Mesendoderm (in vitro differentiated cells): ENCODE measurements at regions not wholly inside any gene's neighbourhood (a gene's known extent, or its start where the extent isn't known, plus 50 kb on each side); places are given as distances from the start of the nearest gene placed in this dataset.

ENCODE experiments used
- DNase-seq: peaks from one replicate; pipeline ENCODE4 v3.0.0; 2013
- H2AK5ac ChIP-seq: 2 replicates; pipeline ENCODE4 v1.6.1; 2013; ENCODE audit warnings: low read length, inconsistent platforms
- H2BK120ac ChIP-seq: 2 replicates; pipeline ENCODE4 v1.6.1; 2013; ENCODE audit warnings: low read depth, mild to moderate bottlenecking, low read length, moderate library complexity, mixed read lengths
- H2BK15ac ChIP-seq: replicated peaks from 2 replicates; pipeline ENCODE4 v1.6.1; 2013; ENCODE audit warnings: low read depth, mild to moderate bottlenecking, moderate library complexity
- H2BK5ac ChIP-seq: 2 replicates; pipeline ENCODE4 v1.6.1; 2013; ENCODE audit warnings: low read length, inconsistent platforms
- H3K18ac ChIP-seq: 2 replicates; pipeline ENCODE4 v1.6.1; 2013; ENCODE audit warnings: mild to moderate bottlenecking, low read length, mixed read lengths
- H3K23ac ChIP-seq: one replicate; pipeline ENCODE4 v1.6.1; 2013; ENCODE audit warnings: low read length
- H3K27ac ChIP-seq: 2 replicates; pipeline ENCODE4 v1.5.1; 2013; ENCODE audit warnings: low read depth, mild to moderate bottlenecking, inconsistent platforms, low read length, moderate library complexity
- H3K27me3 ChIP-seq: 2 replicates; pipeline ENCODE4 v1.6.1; 2013; ENCODE audit warnings: low read length, control low read depth, mild to moderate bottlenecking, inconsistent platforms; ENCODE audit not compliant: insufficient read depth, poor library complexity
- H3K36me3 ChIP-seq: 2 replicates; pipeline ENCODE4 v1.6.1; 2013; ENCODE audit warnings: low read length, inconsistent platforms; ENCODE audit not compliant: control insufficient read depth, insufficient read depth
- H3K4ac ChIP-seq: one replicate; pipeline ENCODE4 v1.6.1; 2013; ENCODE audit warnings: low read depth, mild to moderate bottlenecking, low read length, moderate library complexity
- H3K4me1 ChIP-seq: 2 replicates; pipeline ENCODE4 v1.6.1; 2013; ENCODE audit warnings: low read depth, low read length, inconsistent platforms; ENCODE audit not compliant: control insufficient read depth
- H3K4me2 ChIP-seq: 2 replicates; pipeline ENCODE4 v1.6.1; 2013; ENCODE audit warnings: low read length
- H3K4me3 ChIP-seq: 2 replicates; pipeline ENCODE4 v1.5.1; 2013; ENCODE audit warnings: mild to moderate bottlenecking, low read length
- H3K56ac ChIP-seq: one replicate; pipeline ENCODE4 v1.6.1; 2013; ENCODE audit warnings: low read length
- H3K79me1 ChIP-seq: 2 replicates; pipeline ENCODE4 v1.6.1; 2013; ENCODE audit warnings: low read length, inconsistent platforms
- H3K79me2 ChIP-seq: 2 replicates; pipeline ENCODE4 v1.6.1; 2013; ENCODE audit warnings: mild to moderate bottlenecking, low read length; ENCODE audit not compliant: control insufficient read depth, insufficient read depth
- H3K9ac ChIP-seq: 2 replicates; pipeline ENCODE4 v1.6.1; 2013; ENCODE audit warnings: low read length, inconsistent platforms
- H4K5ac ChIP-seq: one replicate; pipeline ENCODE4 v1.6.1; 2013; ENCODE audit warnings: low read length
- H4K8ac ChIP-seq: one replicate; pipeline ENCODE4 v1.6.1; 2013; ENCODE audit warnings: low read depth, mild to moderate bottlenecking, control low read depth, low read length, moderate library complexity
- WGBS: extraction: QIAGEN DNeasy Blood & Tissue Kit; methylation state at CpG from one replicate; pipeline ENCODE4 v1.1.7; 2013; ENCODE audit warnings: low lambda C conversion rate, missing lambda C conversion rate; ENCODE audit not compliant: insufficient coverage; ENCODE audit errors: extremely low coverage; 5-methylcytosine and 5-hydroxymethylcytosine counted together

- H3K4ac ChIP-seq, result no peak overlapping the region
- no peak for DNase-seq
- H3K79me1 ChIP-seq, result no peaks in the 10 kb centered on the region
- H2BK5ac ChIP-seq, result no peak overlapping the region
- H3K9ac ChIP-seq, result no peak overlapping the region
- H3K36me3 ChIP-seq, result no peaks in the 10 kb centered on the region
- H3K4me2 ChIP-seq, result no peak overlapping the region
- no peak overlapping the region for H3K56ac ChIP-seq
- H4K8ac ChIP-seq, result no peak overlapping the region
- WGBS, result no CpG with 5 or more reads among the region's 3 CpGs
- no peak overlapping the region for H2AK5ac ChIP-seq
- no peak overlapping the region for H2BK15ac ChIP-seq
- H3K4me1 ChIP-seq, result no peaks in the 10 kb centered on the region
- no peak overlapping the region for H2BK120ac ChIP-seq
- no peak overlapping the region for H3K18ac ChIP-seq
- no peak overlapping the region for H3K4me3 ChIP-seq
- no peaks in the 10 kb centered on the region for H3K27me3 ChIP-seq
- H3K27ac ChIP-seq, result no peak overlapping the region
- no peak overlapping the region for H4K5ac ChIP-seq
- H3K79me2 ChIP-seq, result no peaks in the 10 kb centered on the region
- H3K23ac ChIP-seq, result no peak overlapping the region
Measured at GRCh38 chr14:86404989-86405649, 875.2 kb downstream of the FLRT2 start.

- Histone ChIP-seq H3K56ac (no peak overlapping the region), H3K4me2 (no peak overlapping the region), H3K18ac (no peak overlapping the region), H3K4ac (no peak overlapping the region), H4K5ac (no peak overlapping the region), H2BK5ac (no peak overlapping the region), H2BK120ac (no peak overlapping the region), H3K79me1 (no peaks in the 10 kb centered on the region), H2AK5ac (no peak overlapping the region), H3K79me2 (no peaks in the 10 kb centered on the region), H3K4me3 (no peak overlapping the region), H3K27me3 (no peaks in the 10 kb centered on the region), H3K36me3 (no peaks in the 10 kb centered on the region), H4K8ac (no peak overlapping the region), H3K23ac (no peak overlapping the region), H2BK15ac (no peak overlapping the region), H3K9ac (no peak overlapping the region), H3K27ac (no peak overlapping the region), H3K4me1 (no peaks in the 10 kb centered on the region)
- no CpG with 5 or more reads among the region's 2 CpGs for WGBS
- peak; percentile 8 for DNase-seq
Measured at GRCh38 chr14:86404425-86404824, 874.5 kb downstream of the FLRT2 start.

GRCh38 chr14:86402545-86402944 is 872.6 kb downstream of the FLRT2 start:
- Histone ChIP-seq H2BK120ac (no peak overlapping the region), H3K79me1 (no peaks in the 10 kb centered on the region), H3K79me2 (no peaks in the 10 kb centered on the region), H4K8ac (no peak overlapping the region), H2AK5ac (no peak overlapping the region), H3K27me3 (no peaks in the 10 kb centered on the region), H3K4me1 (no peaks in the 10 kb centered on the region), H3K4me3 (no peak overlapping the region), H3K23ac (no peak overlapping the region), H3K9ac (no peak overlapping the region), H4K5ac (no peak overlapping the region), H2BK5ac (no peak overlapping the region), H3K36me3 (no peaks in the 10 kb centered on the region), H2BK15ac (no peak overlapping the region), H3K27ac (no peak overlapping the region), H3K56ac (no peak overlapping the region), H3K4ac (no peak overlapping the region), H3K4me2 (no peak overlapping the region), H3K18ac (no peak overlapping the region)
- WGBS, result no CpG with 5 or more reads among the region's 1 CpG
- no peak for DNase-seq

GRCh38 chr14:86391085-86391484 is 861.1 kb downstream of the FLRT2 start:
- Histone ChIP-seq H3K56ac (no peak overlapping the region), H2BK5ac (no peak overlapping the region), H3K79me2 (no peaks in the 10 kb centered on the region), H3K23ac (no peak overlapping the region), H4K8ac (no peak overlapping the region), H2BK15ac (no peak overlapping the region), H3K27ac (no peak overlapping the region), H3K4me1 (no peaks in the 10 kb centered on the region), H3K9ac (no peak overlapping the region), H2AK5ac (no peak overlapping the region), H3K18ac (no peak overlapping the region), H3K4me3 (no peak overlapping the region), H3K36me3 (no peaks in the 10 kb centered on the region), H3K27me3 (no peaks in the 10 kb centered on the region), H3K4ac (no peak overlapping the region), H2BK120ac (no peak overlapping the region), H4K5ac (no peak overlapping the region), H3K79me1 (no peaks in the 10 kb centered on the region), H3K4me2 (no peak overlapping the region)
- no CpG with 5 or more reads among the region's 6 CpGs for WGBS
- DNase-seq, result no peak

GRCh38 chr14:86388216-86388615 is 858.3 kb downstream of the FLRT2 start:
- Histone ChIP-seq H3K79me1 (no peaks in the 10 kb centered on the region), H2BK120ac (no peak overlapping the region), H3K27me3 (no peaks in the 10 kb centered on the region), H4K8ac (no peak overlapping the region), H3K36me3 (no peaks in the 10 kb centered on the region), H3K23ac (no peak overlapping the region), H3K4me2 (no peak overlapping the region), H3K4ac (no peak overlapping the region), H3K79me2 (no peaks in the 10 kb centered on the region), H3K27ac (no peak overlapping the region), H3K4me3 (no peak overlapping the region), H3K9ac (no peak overlapping the region), H3K4me1 (no peaks in the 10 kb centered on the region), H2BK5ac (no peak overlapping the region), H2BK15ac (no peak overlapping the region), H3K56ac (no peak overlapping the region), H3K18ac (no peak overlapping the region), H2AK5ac (no peak overlapping the region), H4K5ac (no peak overlapping the region)
- DNase-seq, result no peak
- WGBS, result no CpG with 5 or more reads among the region's 3 CpGs

GRCh38 chr14:86373886-86374285 is 843.9 kb downstream of the FLRT2 start:
- Histone ChIP-seq H3K79me1 (no peaks in the 10 kb centered on the region), H3K36me3 (no peaks in the 10 kb centered on the region), H2AK5ac (no peak overlapping the region), H3K4ac (no peak overlapping the region), H3K18ac (no peak overlapping the region), H3K56ac (no peak overlapping the region), H3K27ac (no peak overlapping the region), H3K79me2 (no peaks in the 10 kb centered on the region), H3K4me3 (no peak overlapping the region), H2BK120ac (no peak overlapping the region), H3K4me1 (no peaks in the 10 kb centered on the region), H4K8ac (no peak overlapping the region), H3K23ac (no peak overlapping the region), H3K27me3 (no peaks in the 10 kb centered on the region), H4K5ac (no peak overlapping the region), H2BK15ac (no peak overlapping the region), H3K9ac (no peak overlapping the region), H2BK5ac (no peak overlapping the region), H3K4me2 (no peak overlapping the region)
- DNase-seq, result no peak
- WGBS, result no CpG with 5 or more reads among the region's 1 CpG
